ENCODE measurements at regions not wholly inside any gene's neighbourhood (a gene's known extent, or its start where the extent isn't known, plus 50 kb on each side); places are given as distances from the start of the nearest gene placed in this dataset.

- TF ChIP-seq CTCF (conservative IDR thresholded peaks at IDR 0.05; ENCODE audit: low read depth, low read length) (no peak), EZH2 (IDR thresholded peaks at IDR 0.05; ENCODE audit: borderline replicate concordance, low read depth, low read length, poor library complexity, severe bottlenecking) (no peak)
Measured at GRCh38 chr2:142222715-142223114, 91.9 kb upstream of the LRP1B start.
